Osteoblast (primary cell): ENCODE measurements at regions not wholly inside any gene's neighbourhood (a gene's known extent, or its start where the extent isn't known, plus 50 kb on each side); places are given as distances from the start of the nearest gene placed in this dataset.
A peak's percentile ranks its signal among the peaks of the same experiment; 100 is the strongest.

Experiments
- DNase-seq: peaks from one replicate; pipeline ENCODE4 v3.0.0; 2011; ENCODE audit warnings: low spot score, mixed read lengths; ENCODE audit not compliant: insufficient read length; ENCODE audit errors: missing footprints
- H2AFZ ChIP-seq: 2 replicates; pipeline ENCODE4 v1.6.0; 2011; ENCODE audit warnings: mild to moderate bottlenecking, low read length
- H3K27ac ChIP-seq: 2 replicates; pipeline ENCODE4 v1.5.1; 2011; ENCODE audit warnings: mild to moderate bottlenecking, low read depth, low read length, moderate library complexity
- H3K27me3 ChIP-seq: 2 replicates; pipeline ENCODE4 v1.6.0; 2012; ENCODE audit warnings: mild to moderate bottlenecking, control low read depth, inconsistent platforms, low read length, moderate library complexity; ENCODE audit not compliant: insufficient read depth
- H3K36me3 ChIP-seq: 2 replicates; pipeline ENCODE4 v1.5.1; 2011; ENCODE audit warnings: mild to moderate bottlenecking, low read length, control low read depth, moderate library complexity; ENCODE audit not compliant: insufficient read depth
- H3K4me1 ChIP-seq: 2 replicates; pipeline ENCODE4 v1.5.1; 2011; ENCODE audit warnings: mild to moderate bottlenecking, low read length, control low read depth, moderate library complexity; ENCODE audit not compliant: insufficient read depth
- H3K4me2 ChIP-seq: 2 replicates; pipeline ENCODE4 v1.6.0; 2011; ENCODE audit warnings: mild to moderate bottlenecking, low read length; ENCODE audit not compliant: insufficient read depth
- H3K4me3 ChIP-seq: fragments of 200-600 bp; sonication (generic); 3 replicates; pipeline ENCODE4 v1.5.1; 2012; ENCODE audit warnings: mild to moderate bottlenecking, low read length, inconsistent platforms; ENCODE audit not compliant: insufficient read depth
- H3K79me2 ChIP-seq: 2 replicates; pipeline ENCODE4 v1.6.0; 2012; ENCODE audit warnings: mild to moderate bottlenecking, low read length, control low read depth, inconsistent platforms; ENCODE audit not compliant: insufficient read depth
- H3K9me3 ChIP-seq: 2 replicates; pipeline ENCODE4 v1.5.1; 2011; ENCODE audit warnings: low read depth, low read length, control low read depth
- H4K20me1 ChIP-seq: 2 replicates; pipeline ENCODE4 v1.6.0; 2012; ENCODE audit warnings: mild to moderate bottlenecking, low read length, control low read depth; ENCODE audit not compliant: insufficient read depth
- TF ChIP-seq, protein P1 (sequence below): IDR thresholded peaks from 2 replicates; pipeline ENCODE4 v1.5.1; 2011; ENCODE audit warnings: mild to moderate bottlenecking, low read depth, low read length, moderate library complexity; ENCODE audit errors: extremely low read depth

DNA sequence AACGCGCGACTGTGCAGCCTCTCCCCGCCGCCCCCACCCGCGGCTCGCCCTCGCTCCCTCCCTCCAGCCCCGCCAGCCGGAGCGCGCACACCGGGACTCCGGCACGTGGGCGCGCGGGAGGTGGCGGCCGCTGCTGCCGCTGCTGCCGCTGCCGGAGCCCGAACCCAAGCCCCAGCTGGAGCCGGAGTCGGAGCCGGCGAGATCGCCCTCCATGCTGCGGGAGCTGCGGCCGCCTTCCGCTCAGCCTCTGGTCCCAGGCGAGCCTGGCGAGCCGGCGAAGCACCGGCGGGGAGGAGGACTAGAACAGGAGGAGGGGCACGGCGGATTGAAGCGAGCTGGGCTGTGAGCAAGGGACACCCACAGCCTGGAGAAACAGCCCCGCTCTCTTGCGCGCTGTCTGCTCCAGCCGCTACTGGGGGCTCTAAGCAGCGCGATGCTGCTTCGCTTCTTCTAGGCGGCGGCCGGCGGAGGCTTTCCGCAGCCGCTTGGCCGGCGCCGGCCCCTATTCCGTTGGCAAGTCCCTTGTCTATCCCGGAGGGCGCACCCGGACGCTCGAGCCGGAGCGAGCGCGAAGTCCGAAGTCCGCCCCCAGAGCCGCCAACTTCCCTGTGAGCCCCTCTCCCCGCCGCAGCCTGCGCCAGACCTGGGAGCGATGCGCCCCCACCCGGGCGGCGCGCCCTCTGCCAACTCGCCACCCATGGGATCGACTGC, 598.7 kb upstream of the SGCD start:
- Histone ChIP-seq H4K20me1 (no peaks in the 10 kb centered on the region), H3K4me2 (peak overlapping the region; percentile 67), H3K79me2 (no peaks in the 10 kb centered on the region), H3K4me3 (peak overlapping the region; percentile 55), H2AFZ (no peak overlapping the region), H3K27me3 (peaks cover 27% of the 10 kb centered on the region), H3K27ac (no peak overlapping the region), H3K36me3 (no peaks in the 10 kb centered on the region), H3K9me3 (no peaks in the 10 kb centered on the region), H3K4me1 (no peaks in the 10 kb centered on the region)
- DNase-seq = peak; percentile 89
- TF ChIP-seq, protein P1, sequence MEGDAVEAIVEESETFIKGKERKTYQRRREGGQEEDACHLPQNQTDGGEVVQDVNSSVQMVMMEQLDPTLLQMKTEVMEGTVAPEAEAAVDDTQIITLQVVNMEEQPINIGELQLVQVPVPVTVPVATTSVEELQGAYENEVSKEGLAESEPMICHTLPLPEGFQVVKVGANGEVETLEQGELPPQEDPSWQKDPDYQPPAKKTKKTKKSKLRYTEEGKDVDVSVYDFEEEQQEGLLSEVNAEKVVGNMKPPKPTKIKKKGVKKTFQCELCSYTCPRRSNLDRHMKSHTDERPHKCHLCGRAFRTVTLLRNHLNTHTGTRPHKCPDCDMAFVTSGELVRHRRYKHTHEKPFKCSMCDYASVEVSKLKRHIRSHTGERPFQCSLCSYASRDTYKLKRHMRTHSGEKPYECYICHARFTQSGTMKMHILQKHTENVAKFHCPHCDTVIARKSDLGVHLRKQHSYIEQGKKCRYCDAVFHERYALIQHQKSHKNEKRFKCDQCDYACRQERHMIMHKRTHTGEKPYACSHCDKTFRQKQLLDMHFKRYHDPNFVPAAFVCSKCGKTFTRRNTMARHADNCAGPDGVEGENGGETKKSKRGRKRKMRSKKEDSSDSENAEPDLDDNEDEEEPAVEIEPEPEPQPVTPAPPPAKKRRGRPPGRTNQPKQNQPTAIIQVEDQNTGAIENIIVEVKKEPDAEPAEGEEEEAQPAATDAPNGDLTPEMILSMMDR = no peak

DNA sequence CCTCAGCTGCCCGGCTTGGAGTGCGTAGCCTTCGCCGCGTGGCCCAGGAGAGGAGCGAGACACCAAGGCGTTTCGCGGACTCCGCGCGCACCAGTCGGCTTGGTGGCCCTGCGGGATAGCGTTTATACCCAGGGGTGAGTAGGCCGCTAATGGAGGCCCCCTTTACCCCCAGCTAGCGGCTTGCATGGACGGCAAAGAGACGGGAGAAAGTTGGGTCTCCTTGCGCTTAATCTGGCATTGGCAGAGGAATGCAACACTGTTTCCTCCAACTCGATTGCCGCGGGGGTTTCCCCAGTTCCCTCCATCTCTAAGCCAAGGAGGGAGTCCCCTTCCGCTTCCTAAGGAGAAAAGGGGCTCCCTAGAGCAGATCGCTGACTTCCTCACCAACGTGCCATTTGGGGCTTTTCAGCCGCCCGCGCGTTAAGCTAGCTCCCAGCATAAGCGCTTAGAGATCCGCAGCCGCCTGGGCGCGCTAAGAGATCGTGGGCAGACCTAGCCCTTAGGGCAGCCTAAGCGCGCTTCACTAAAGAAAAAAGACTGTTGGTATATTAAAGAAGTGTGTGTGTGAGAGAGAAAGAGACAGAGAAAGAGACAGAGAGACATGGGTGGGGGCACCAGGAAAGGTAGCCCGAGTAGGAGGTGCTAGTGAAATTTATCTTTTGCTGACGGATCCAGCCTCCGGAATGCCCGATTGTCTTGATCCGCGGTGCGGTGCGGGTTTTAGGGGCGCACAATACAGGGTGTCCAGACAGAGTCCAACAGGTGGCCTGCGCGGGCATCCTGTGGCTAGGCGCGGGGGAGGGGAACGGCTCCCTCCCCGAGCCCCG, 597.9 kb upstream of the SGCD start:
- peak overlapping the region; percentile 67 for H3K4me2 ChIP-seq
- TF ChIP-seq, protein P1 = no peak
- H3K79me2 ChIP-seq = no peaks in the 10 kb centered on the region
- no peak overlapping the region for H3K27ac ChIP-seq
- peaks cover 27% of the 10 kb centered on the region for H3K27me3 ChIP-seq
- H4K20me1 ChIP-seq = no peaks in the 10 kb centered on the region
- H3K4me3 ChIP-seq = peak overlapping the region; percentile 55
- H3K36me3 ChIP-seq = no peaks in the 10 kb centered on the region
- H2AFZ ChIP-seq = no peak overlapping the region
- no peaks in the 10 kb centered on the region for H3K9me3 ChIP-seq
- no peaks in the 10 kb centered on the region for H3K4me1 ChIP-seq
- DNase-seq = peak; percentile 62

DNA sequence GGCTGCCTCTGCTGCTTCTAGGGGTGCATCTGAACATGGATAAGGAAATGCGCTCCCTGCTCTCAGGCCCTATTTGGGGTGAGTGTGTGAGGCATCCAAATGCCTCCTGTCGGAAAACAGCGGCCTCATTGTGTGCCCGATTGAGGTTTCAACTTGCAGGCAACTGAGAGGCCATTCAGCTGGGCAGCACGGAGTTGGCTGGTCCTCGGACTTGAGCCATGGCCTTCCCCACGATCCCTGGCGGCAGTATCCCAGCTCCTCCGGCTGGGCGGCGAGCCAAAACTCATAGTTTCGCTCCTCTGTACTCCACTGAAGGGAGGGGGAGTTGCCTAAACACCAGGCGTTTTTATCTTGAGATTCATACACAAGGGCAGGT, 597.3 kb upstream of the SGCD start:
- TF ChIP-seq, protein P1 = no peak
- DNase-seq = peak; percentile 83
- peaks cover 27% of the 10 kb centered on the region for H3K27me3 ChIP-seq
- H2AFZ ChIP-seq = no peak overlapping the region
- no peak overlapping the region for H3K27ac ChIP-seq
- H3K4me3 ChIP-seq = peak overlapping the region; percentile 55
- H3K9me3 ChIP-seq = no peaks in the 10 kb centered on the region
- no peaks in the 10 kb centered on the region for H4K20me1 ChIP-seq
- H3K4me2 ChIP-seq = peak overlapping the region; percentile 67
- H3K79me2 ChIP-seq = no peaks in the 10 kb centered on the region
- H3K36me3 ChIP-seq = no peaks in the 10 kb centered on the region
- H3K4me1 ChIP-seq = no peaks in the 10 kb centered on the region

DNA sequence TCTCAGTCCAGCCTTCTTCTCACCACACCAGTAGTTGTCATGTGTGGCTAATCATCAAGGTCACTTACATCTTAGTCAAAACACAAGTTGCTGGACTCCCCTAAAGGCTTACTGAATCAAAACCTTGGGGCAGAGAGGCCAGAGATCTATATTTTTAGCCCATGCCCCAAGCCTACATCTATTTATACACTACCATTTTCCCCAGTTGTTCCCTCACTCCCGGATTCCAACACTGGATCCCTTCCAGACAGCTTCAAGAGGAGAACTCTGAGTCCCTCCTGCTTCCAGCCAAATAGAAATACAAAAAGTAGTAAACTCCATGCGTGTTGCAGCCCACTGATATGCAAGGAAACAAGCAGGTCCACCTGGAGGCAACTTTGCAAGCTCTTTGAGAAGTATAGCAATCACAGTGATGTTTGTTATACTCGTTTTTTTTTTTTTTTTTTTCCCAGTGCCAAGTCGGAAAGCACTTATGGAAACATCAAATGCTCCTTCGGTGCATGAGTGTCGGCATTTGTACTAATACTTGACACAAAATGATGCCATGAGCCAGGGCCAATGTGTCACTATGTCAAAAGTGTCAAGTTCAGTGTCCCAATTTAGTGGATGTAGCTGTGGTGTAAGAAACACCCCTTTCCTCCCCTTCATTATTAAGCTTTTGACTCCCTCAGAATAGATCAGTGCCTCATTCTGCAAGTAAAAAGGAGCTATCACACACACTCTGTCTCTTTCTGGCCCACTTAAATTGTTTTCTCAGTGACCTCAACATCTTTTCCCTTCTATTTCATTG, 594.2 kb upstream of the SGCD start:
- Histone ChIP-seq H3K4me1 (no peaks in the 10 kb centered on the region), H4K20me1 (no peaks in the 10 kb centered on the region), H3K9me3 (no peaks in the 10 kb centered on the region), H2AFZ (no peak overlapping the region), H3K36me3 (no peaks in the 10 kb centered on the region), H3K4me3 (no peak overlapping the region), H3K79me2 (no peaks in the 10 kb centered on the region), H3K27me3 (peaks cover 15% of the 10 kb centered on the region), H3K27ac (no peak overlapping the region), H3K4me2 (no peak overlapping the region)
- TF ChIP-seq, protein P1 = no peak
- DNase-seq = no peak
